Effector memory CD8-positive, alpha-beta T cell (primary cell): ENCODE measurements at regions not wholly inside any gene's neighbourhood (a gene's known extent, or its start where the extent isn't known, plus 50 kb on each side); places are given as distances from the start of the nearest gene placed in this dataset.

ENCODE experiments used
- ATAC-seq: fragments of 150-1000 bp; cut with Tn5 transposase; replicated peaks from 2 replicates; pipeline ENCODE4 v1.10.0; 2021; ENCODE audit warnings: mild to moderate bottlenecking, moderate library complexity
- DNase-seq, 3 experiments: peaks; one replicate each; pipeline ENCODE4 v3.0.0; 2021
- H3K27ac Mint-ChIP-seq, 2 donors: one replicate each; pipeline ENCODE4 v1.8.0; 2022; ENCODE audit warnings: mild to moderate bottlenecking in 2 of 2, mixed read lengths in 2 of 2, moderate library complexity in 2 of 2
- H3K27me3 Mint-ChIP-seq, 2 donors: one replicate each; pipeline ENCODE4 v1.8.0; 2022; ENCODE audit warnings: mixed read lengths in 2 of 2
- H3K36me3 Mint-ChIP-seq: one replicate; pipeline ENCODE4 v1.8.0; 2022; ENCODE audit warnings: mild to moderate bottlenecking, moderate library complexity, mixed read lengths; ENCODE audit not compliant: insufficient read depth
- H3K4me1 Mint-ChIP-seq, 2 donors: one replicate each; pipeline ENCODE4 v1.8.0; 2022; ENCODE audit warnings: low read depth in 2 of 2, mixed read lengths in 2 of 2
- H3K4me3 Mint-ChIP-seq, 2 donors: one replicate each; pipeline ENCODE4 v1.8.0; 2022; ENCODE audit warnings: mild to moderate bottlenecking in 2 of 2, mixed read lengths in 2 of 2, moderate library complexity in 2 of 2
- H3K9me3 Mint-ChIP-seq, 2 donors: one replicate each; pipeline ENCODE4 v1.8.0; 2022; ENCODE audit warnings: mixed read lengths in 2 of 2

DNA sequence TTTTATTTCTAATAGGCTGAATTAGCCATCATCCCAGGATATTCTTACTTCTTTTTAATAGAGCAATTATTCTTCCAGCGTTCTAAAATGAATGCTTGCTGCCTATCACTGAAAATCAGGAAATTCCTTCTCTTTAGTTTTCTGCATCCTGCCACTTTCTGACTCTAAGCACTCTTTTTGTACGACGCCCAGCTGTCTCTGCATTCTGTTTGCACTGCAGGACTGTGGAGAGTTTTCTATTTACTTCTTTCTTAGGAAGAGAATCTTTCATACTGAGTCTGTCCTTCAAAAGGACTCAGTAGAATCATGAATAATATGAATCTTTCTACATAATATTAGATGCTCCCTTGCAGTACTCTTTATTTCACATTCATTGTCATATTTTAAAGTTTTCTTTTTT is 360.4 kb upstream of the DSEL start:
- DNase-seq = no peak
- H3K9me3 Mint-ChIP-seq = no peaks in the 10 kb centered on the region
- H3K4me1 Mint-ChIP-seq = no peaks in the 10 kb centered on the region
- H3K36me3 Mint-ChIP-seq = no peaks in the 10 kb centered on the region
- H3K4me3 Mint-ChIP-seq = no peak overlapping the region
- no peaks in the 10 kb centered on the region for H3K27me3 Mint-ChIP-seq
- no peak for ATAC-seq
- H3K27ac Mint-ChIP-seq = no peak overlapping the region

DNA sequence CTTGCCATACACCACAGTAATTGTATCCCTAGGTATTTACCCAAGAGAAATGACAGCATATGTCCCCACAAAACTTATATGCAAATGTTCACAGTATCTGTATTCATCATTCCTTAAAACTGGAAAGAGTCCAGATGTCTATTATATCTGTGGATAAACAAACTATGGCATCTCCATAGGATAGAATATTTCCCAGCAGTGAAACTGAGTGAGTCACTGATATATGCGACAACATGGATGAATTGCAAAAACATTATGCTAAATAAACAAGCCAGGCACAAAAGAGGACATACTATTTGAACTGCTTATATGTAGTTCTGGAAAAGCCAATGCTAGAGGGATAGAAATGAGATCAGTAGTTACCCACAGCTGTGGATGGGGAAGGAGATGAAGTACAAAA is 359.4 kb upstream of the DSEL start:
- ATAC-seq = no peak
- no peak for DNase-seq
- no peak overlapping the region for H3K4me3 Mint-ChIP-seq
- no peak overlapping the region for H3K27ac Mint-ChIP-seq
- no peaks in the 10 kb centered on the region for H3K36me3 Mint-ChIP-seq
- H3K27me3 Mint-ChIP-seq = no peaks in the 10 kb centered on the region
- H3K9me3 Mint-ChIP-seq = no peaks in the 10 kb centered on the region
- H3K4me1 Mint-ChIP-seq = no peaks in the 10 kb centered on the region

DNA sequence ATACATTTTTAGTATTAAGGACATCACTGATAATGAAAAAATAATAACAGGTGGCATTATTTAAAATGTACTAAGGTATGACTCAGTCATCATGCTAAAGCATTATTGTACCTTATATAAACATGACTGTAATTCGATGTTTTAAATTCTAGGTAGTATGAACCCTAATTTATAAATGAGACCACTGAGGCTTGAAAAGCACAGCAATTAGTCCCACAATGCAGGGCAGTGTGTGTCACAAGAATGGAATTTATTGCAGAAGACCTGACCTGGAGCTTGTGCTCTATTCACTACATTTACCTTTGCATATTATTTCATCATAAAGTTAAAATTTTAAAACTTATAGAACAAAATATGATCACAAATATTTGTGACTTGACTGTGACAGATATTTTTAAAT is 358.5 kb upstream of the DSEL start:
- Mint-ChIP-seq H3K27me3 (no peaks in the 10 kb centered on the region), H3K36me3 (no peaks in the 10 kb centered on the region), H3K9me3 (no peaks in the 10 kb centered on the region), H3K4me3 (no peak overlapping the region), H3K27ac (no peak overlapping the region), H3K4me1 (no peaks in the 10 kb centered on the region)
- no peak for ATAC-seq
- no peak for DNase-seq

DNA sequence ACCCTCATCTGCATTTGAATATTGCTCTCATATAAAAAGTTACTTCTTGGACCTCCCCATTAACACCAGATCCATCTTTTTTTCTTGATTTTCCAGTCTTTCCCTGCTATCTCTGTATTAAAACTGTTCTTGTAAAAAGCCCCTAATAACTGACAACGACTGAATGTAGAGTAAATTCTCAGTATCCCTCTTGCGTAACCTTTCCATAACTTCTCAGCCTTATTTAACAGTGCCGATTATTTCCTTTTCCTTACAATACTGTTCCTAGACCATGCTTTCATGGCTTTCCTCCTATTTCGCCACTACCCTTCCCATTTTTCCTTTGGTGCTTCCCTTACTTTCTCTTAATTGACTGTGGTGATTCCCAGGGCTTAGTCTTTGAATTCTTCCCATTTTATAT is 348.9 kb upstream of the DSEL start:
- no peak overlapping the region for H3K4me3 Mint-ChIP-seq
- ATAC-seq (no peak), DNase-seq (no peak)
- H3K27me3 Mint-ChIP-seq = no peaks in the 10 kb centered on the region
- no peaks in the 10 kb centered on the region for H3K4me1 Mint-ChIP-seq
- no peaks in the 10 kb centered on the region for H3K36me3 Mint-ChIP-seq
- H3K27ac Mint-ChIP-seq = no peak overlapping the region
- H3K9me3 Mint-ChIP-seq = peaks cover 0 to 2% of the 10 kb centered on the region in 2 donors

DNA sequence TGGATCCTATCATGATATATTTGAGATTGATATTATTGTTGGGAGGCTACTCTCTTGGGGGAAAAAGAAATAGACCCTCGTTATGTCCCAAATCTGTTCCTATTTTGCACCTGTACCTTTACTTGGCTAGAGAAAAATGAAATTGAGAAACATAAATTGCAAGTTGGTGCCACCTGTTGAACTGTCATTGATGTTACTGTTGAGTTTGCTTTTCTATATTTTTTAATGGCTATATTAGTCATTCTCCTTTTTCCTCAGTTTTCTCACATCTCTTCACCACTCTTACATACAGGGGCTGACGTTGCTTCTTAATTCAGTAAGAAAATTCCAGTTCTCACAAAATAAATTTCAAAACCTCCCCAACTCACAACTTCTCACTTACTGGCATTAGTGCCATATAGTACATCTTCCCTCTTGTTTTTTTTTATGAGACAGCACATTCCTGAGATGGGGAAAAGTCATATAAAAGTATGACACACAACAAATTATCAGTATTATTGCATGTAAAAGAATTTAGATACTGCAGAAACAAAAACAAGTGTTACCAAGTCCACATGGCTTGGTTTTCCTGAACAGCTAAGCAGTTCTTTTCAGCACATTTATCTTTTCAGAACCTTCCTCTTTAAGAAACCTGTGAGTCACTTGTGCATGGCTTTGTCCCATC is 348.3 kb upstream of the DSEL start:
- Mint-ChIP-seq H3K27me3 (no peaks in the 10 kb centered on the region), H3K4me3 (no peak overlapping the region), H3K27ac (no peak overlapping the region), H3K4me1 (no peaks in the 10 kb centered on the region), H3K36me3 (no peaks in the 10 kb centered on the region), H3K9me3 (peaks cover 0 to 2% of the 10 kb centered on the region in 2 donors)
- no peak for DNase-seq
- no peak for ATAC-seq

DNA sequence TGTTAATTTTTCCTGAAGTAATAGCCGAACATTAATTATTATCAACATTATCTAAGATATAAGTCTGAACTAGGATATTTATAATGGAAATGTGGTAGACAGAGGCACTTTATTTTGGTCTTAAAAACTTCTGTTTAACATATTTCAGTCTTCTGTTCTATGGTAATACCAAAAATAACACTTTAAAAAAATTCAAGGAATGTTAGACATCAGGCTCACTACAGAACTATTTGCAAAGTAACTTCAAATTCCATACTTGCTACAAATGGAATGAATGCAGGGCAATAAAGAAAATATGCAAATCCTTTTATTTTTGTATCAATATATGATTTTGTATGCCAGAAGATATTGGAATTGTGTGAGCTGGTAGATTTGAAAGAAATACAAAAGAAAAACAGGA is 345.5 kb upstream of the DSEL start:
- no peaks in the 10 kb centered on the region for H3K4me1 Mint-ChIP-seq
- H3K27me3 Mint-ChIP-seq = no peaks in the 10 kb centered on the region
- DNase-seq (no peak), ATAC-seq (no peak)
- H3K36me3 Mint-ChIP-seq = no peaks in the 10 kb centered on the region
- H3K27ac Mint-ChIP-seq = no peak overlapping the region
- H3K9me3 Mint-ChIP-seq = peaks cover 0 to 2% of the 10 kb centered on the region in 2 donors
- no peak overlapping the region for H3K4me3 Mint-ChIP-seq

- DNase-seq (no peak), ATAC-seq (no peak)
- Mint-ChIP-seq H3K27ac (no peak overlapping the region), H3K4me3 (no peak overlapping the region), H3K27me3 (no peaks in the 10 kb centered on the region), H3K36me3 (no peaks in the 10 kb centered on the region), H3K9me3 (peaks cover 0 to 5% of the 10 kb centered on the region in 2 donors), H3K4me1 (no peaks in the 10 kb centered on the region)
These were observed 337.8 kb upstream of the DSEL start for GRCh38 chr18:67854340-67854739.

- Mint-ChIP-seq H3K9me3 (peaks cover 4 to 6% of the 10 kb centered on the region in 2 donors), H3K4me1 (no peaks in the 10 kb centered on the region), H3K27ac (no peak overlapping the region), H3K4me3 (no peak overlapping the region), H3K36me3 (no peaks in the 10 kb centered on the region), H3K27me3 (no peaks in the 10 kb centered on the region)
- no peak for ATAC-seq
- no peak for DNase-seq
These were observed 330.0 kb upstream of the DSEL start for GRCh38 chr18:67846422-67847098.

DNA sequence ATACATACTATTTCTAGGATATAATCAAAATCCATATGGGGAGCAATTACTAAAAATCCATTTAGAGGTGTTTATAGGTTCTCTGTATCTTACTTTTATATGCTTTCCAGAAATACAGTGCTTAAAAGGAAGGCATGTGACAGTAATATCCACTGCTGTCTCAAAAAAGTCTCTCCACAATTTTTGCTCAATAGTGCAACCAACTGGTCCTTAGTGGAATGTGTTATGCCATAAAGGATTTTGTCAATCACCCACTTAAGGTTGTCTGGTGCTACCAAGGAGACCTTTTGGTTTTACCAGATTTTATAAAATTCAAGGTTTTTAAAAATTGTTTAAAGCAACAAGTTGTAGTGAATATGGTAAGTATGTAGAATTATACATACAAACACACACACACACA is 328.5 kb upstream of the DSEL start:
- Mint-ChIP-seq H3K4me3 (no peak overlapping the region), H3K9me3 (peaks cover 4 to 6% of the 10 kb centered on the region in 2 donors), H3K4me1 (no peaks in the 10 kb centered on the region), H3K27me3 (no peaks in the 10 kb centered on the region), H3K36me3 (no peaks in the 10 kb centered on the region), H3K27ac (no peak overlapping the region)
- DNase-seq = no peak
- no peak for ATAC-seq

GRCh38 chr18:67840379-67840778 is 323.9 kb upstream of the DSEL start:
- H3K4me1 Mint-ChIP-seq = no peaks in the 10 kb centered on the region
- no peaks in the 10 kb centered on the region for H3K27me3 Mint-ChIP-seq
- no peak overlapping the region for H3K27ac Mint-ChIP-seq
- no peak overlapping the region for H3K4me3 Mint-ChIP-seq
- ATAC-seq (no peak), DNase-seq (no peak)
- H3K9me3 Mint-ChIP-seq = peaks cover 0 to 3% of the 10 kb centered on the region in 2 donors
- H3K36me3 Mint-ChIP-seq = no peaks in the 10 kb centered on the region

- ATAC-seq (no peak), DNase-seq (no peak)
- no peak overlapping the region for H3K27ac Mint-ChIP-seq
- H3K4me1 Mint-ChIP-seq = no peaks in the 10 kb centered on the region
- no peaks in the 10 kb centered on the region for H3K36me3 Mint-ChIP-seq
- H3K4me3 Mint-ChIP-seq = no peak overlapping the region
- H3K9me3 Mint-ChIP-seq = peaks cover 0 to 3% of the 10 kb centered on the region in 2 donors
- no peaks in the 10 kb centered on the region for H3K27me3 Mint-ChIP-seq
These were observed 301.9 kb upstream of the DSEL start for GRCh38 chr18:67818432-67818831.

GRCh38 chr18:67815280-67815679 is 298.8 kb upstream of the DSEL start:
- Mint-ChIP-seq H3K4me1 (no peaks in the 10 kb centered on the region), H3K4me3 (no peak overlapping the region), H3K27me3 (no peaks in the 10 kb centered on the region), H3K9me3 (no peaks in the 10 kb centered on the region), H3K27ac (no peak overlapping the region), H3K36me3 (no peaks in the 10 kb centered on the region)
- no peak for DNase-seq
- no peak for ATAC-seq

DNA sequence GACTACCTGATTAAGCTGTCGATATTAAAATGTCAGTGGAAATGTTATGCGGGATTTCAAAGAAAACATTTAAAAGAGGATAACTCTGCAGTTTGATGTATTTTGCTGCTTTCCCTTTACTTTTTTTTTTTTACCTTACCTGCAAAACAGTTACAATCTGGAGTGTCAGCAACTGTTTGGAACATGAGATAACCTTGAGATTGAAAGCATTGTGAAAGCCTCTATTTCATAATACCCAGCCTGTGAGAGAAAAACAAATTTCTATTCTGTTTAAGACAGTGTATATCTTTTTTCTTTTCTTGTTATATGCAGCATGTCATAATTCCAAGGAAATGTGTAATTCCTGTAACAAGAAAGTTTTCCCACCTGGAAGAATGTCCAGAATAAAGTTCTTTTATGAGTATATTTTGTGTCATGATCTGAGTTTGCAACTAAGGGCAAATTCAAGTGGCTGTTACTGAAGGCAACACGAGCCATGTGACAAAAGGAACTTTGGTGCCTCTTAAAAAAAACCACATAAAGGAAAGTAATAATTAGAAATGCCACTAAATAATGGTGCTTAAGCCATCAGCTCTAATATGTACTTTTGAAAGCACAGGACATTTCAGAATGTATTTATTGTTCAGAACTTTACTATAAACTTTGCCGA is 297.0 kb upstream of the DSEL start:
- no peak overlapping the region for H3K27ac Mint-ChIP-seq
- H3K9me3 Mint-ChIP-seq = no peaks in the 10 kb centered on the region
- no peaks in the 10 kb centered on the region for H3K36me3 Mint-ChIP-seq
- no peaks in the 10 kb centered on the region for H3K27me3 Mint-ChIP-seq
- no peak overlapping the region for H3K4me3 Mint-ChIP-seq
- H3K4me1 Mint-ChIP-seq = no peaks in the 10 kb centered on the region
- DNase-seq = no peak
- ATAC-seq = no peak

GRCh38 chr18:67805261-67805660 is 288.7 kb upstream of the DSEL start:
- no peaks in the 10 kb centered on the region for H3K36me3 Mint-ChIP-seq

More at GRCh38 chr18:67805261-67805660, 288.7 kb upstream of the DSEL start:
- Mint-ChIP-seq H3K27me3 (no peaks in the 10 kb centered on the region), H3K27ac (no peak overlapping the region), H3K4me3 (no peak overlapping the region), H3K4me1 (no peaks in the 10 kb centered on the region), H3K9me3 (peaks cover 0 to 2% of the 10 kb centered on the region in 2 donors)
- DNase-seq (no peak), ATAC-seq (no peak)
